ENCODE measurements at regions not wholly inside any gene's neighbourhood (a gene's known extent, or its start where the extent isn't known, plus 50 kb on each side); places are given as distances from the start of the nearest gene placed in this dataset.

GRCh38 chr6:8943073-8943472, 507.7 kb upstream of the SLC35B3 start:
- Histone ChIP-seq H3K36me3 (ENCODE audit: control insufficient read depth, insufficient read depth, low read length) (no peaks in the 10 kb centered on the region), H3K27me3 (ENCODE audit: control insufficient read depth, insufficient read depth, low read length) (no peaks in the 10 kb centered on the region), H3K4me1 (ENCODE audit: control insufficient read depth, insufficient read depth, low read length) (peaks cover 13% of the 10 kb centered on the region; the same call in 1 of the 2 replicates), H3K4me3 (ENCODE audit: low read depth in 2 of 2, low read length in 2 of 2) (no peak overlapping the region), H3K27ac (ENCODE audit: low read length) (no peak overlapping the region), H3K9me3 (ENCODE audit: control insufficient read depth, insufficient read depth, low read depth, low read length) (no peaks in the 10 kb centered on the region)
- no peak for DNase-seq (ENCODE audit: low read depth, low spot score)
- intact Hi-C loops (cut with micrococcal nuclease; ENCODE audit: unreplicated experiment) (no loop called here), in situ Hi-C loops (cut with HindIII; ENCODE audit: low pct_unique_long_range_greater_than_20kb, low sequenced_read_pairs) (no loop called here)
- POLR2A ChIA-PET = no interaction called here
- no peak for ATAC-seq
- CTCF ChIA-PET = no interaction called here
- TF ChIP-seq TCF7L2 (IDR thresholded peaks at IDR 0.05; ENCODE audit: low read depth, low read length) = no peak
- TF ChIP-seq REST (IDR thresholded peaks at IDR 0.05; ENCODE audit: insufficient read depth in 1 of 2, low read depth in 2 of 2, low read length in 1 of 2) = no peak
- no TSS peak for BruUV-seq (replicated peaks)

- no peaks in the 10 kb centered on the region for H3K36me3 ChIP-seq (ENCODE audit: control insufficient read depth, insufficient read depth, low read length)
- intact Hi-C loops (cut with micrococcal nuclease; ENCODE audit: unreplicated experiment) = no loop called here
- no peak overlapping the region for H3K4me3 ChIP-seq (ENCODE audit: low read depth in 2 of 2, low read length in 2 of 2)
- no peaks in the 10 kb centered on the region for H3K27me3 ChIP-seq (ENCODE audit: control insufficient read depth, insufficient read depth, low read length)
- TF ChIP-seq TCF7L2 (IDR thresholded peaks at IDR 0.05; ENCODE audit: low read depth, low read length) = no peak
- TF ChIP-seq POLR2AphosphoS5 (IDR thresholded peaks at IDR 0.05; ENCODE audit: low read depth, low read length) = no peak
- TF ChIP-seq SIN3A (IDR thresholded peaks at IDR 0.05; ENCODE audit: borderline replicate concordance, insufficient read depth, low read depth, low read length) = no peak
- TF ChIP-seq REST (IDR thresholded peaks at IDR 0.05; ENCODE audit: insufficient read depth in 1 of 2, low read depth in 2 of 2, low read length in 1 of 2) = no peak
- no peaks in the 10 kb centered on the region for H3K9me3 ChIP-seq (ENCODE audit: control insufficient read depth, insufficient read depth, low read depth, low read length)
- no peak overlapping the region for H3K27ac ChIP-seq (ENCODE audit: low read length)
- DNase-seq (ENCODE audit: low read depth, low spot score) (no peak), ATAC-seq (no peak)
- BruUV-seq (replicated peaks) = no TSS peak
- CTCF ChIA-PET = no interaction called here
- in situ Hi-C loops (cut with HindIII; ENCODE audit: low pct_unique_long_range_greater_than_20kb, low sequenced_read_pairs) = no loop called here
- peaks cover 13% of the 10 kb centered on the region; the same call in 1 of the 2 replicates for H3K4me1 ChIP-seq (ENCODE audit: control insufficient read depth, insufficient read depth, low read length)
- POLR2A ChIA-PET = no interaction called here
Measured at GRCh38 chr6:8941577-8941976, 506.2 kb upstream of the SLC35B3 start.

- ChIA-PET CTCF (interaction anchor here (0.5 kb wide), 1 partner anchor 24 kb away, joined by 3 read pairs; no protein-coding TSS in a partner anchor), POLR2A (no interaction called here)
- peaks cover 13% of the 10 kb centered on the region; the same call in 1 of the 2 replicates for H3K4me1 ChIP-seq (ENCODE audit: control insufficient read depth, insufficient read depth, low read length)
- intact Hi-C loops (cut with micrococcal nuclease; ENCODE audit: unreplicated experiment) (no loop called here), in situ Hi-C loops (cut with HindIII; ENCODE audit: low pct_unique_long_range_greater_than_20kb, low sequenced_read_pairs) (no loop called here)
- no TSS peak for BruUV-seq (replicated peaks)
- H3K9me3 ChIP-seq (ENCODE audit: control insufficient read depth, insufficient read depth, low read depth, low read length) = no peaks in the 10 kb centered on the region
- no peaks in the 10 kb centered on the region for H3K36me3 ChIP-seq (ENCODE audit: control insufficient read depth, insufficient read depth, low read length)
- ATAC-seq (no peak), DNase-seq (ENCODE audit: low read depth, low spot score) (no peak)
- TF ChIP-seq SIN3A (IDR thresholded peaks at IDR 0.05; ENCODE audit: borderline replicate concordance, insufficient read depth, low read depth, low read length) (no peak), CTCF (IDR thresholded peaks at IDR 0.05) (no peak), POLR2AphosphoS5 (IDR thresholded peaks at IDR 0.05; ENCODE audit: low read depth, low read length) (no peak), REST (IDR thresholded peaks at IDR 0.05; ENCODE audit: insufficient read depth in 1 of 2, low read depth in 2 of 2, low read length in 1 of 2) (no peak), TCF7L2 (IDR thresholded peaks at IDR 0.05; ENCODE audit: low read depth, low read length) (no peak)
- no peaks in the 10 kb centered on the region for H3K27me3 ChIP-seq (ENCODE audit: control insufficient read depth, insufficient read depth, low read length)
- H3K4me3 ChIP-seq (ENCODE audit: low read depth in 2 of 2, low read length in 2 of 2) = no peak overlapping the region
- peak overlapping the region; percentile 17; the same call in 1 of the 2 replicates for H3K27ac ChIP-seq (ENCODE audit: low read length)
Measured at GRCh38 chr6:8940356-8940755, 505.0 kb upstream of the SLC35B3 start.

Data from Panc1 (cell line).